ENCODE measurements at regions not wholly inside any gene's neighbourhood (a gene's known extent, or its start where the extent isn't known, plus 50 kb on each side); places are given as distances from the start of the nearest gene placed in this dataset.
"Not testable (repeated sequence)": the region's sequence is repeated elsewhere in the genome, so short reads cannot be mapped to it uniquely, and the experiment has no call there.

- DNase-seq = not testable (repeated sequence)
Measured at GRCh38 chr9:67418496-67419079, 426.2 kb upstream of the SPATA31A3 start.

- not testable (repeated sequence) for DNase-seq
Measured at GRCh38 chr9:67417341-67417983, 425.1 kb upstream of the SPATA31A3 start.

GRCh38 chr9:67416639-67417038 is 424.3 kb upstream of the SPATA31A3 start:
- not testable (repeated sequence) for DNase-seq

GRCh38 chr9:67410606-67411220 is 418.4 kb upstream of the SPATA31A3 start:
- not testable (repeated sequence) for DNase-seq

GRCh38 chr9:67403739-67404138 is 411.4 kb upstream of the SPATA31A3 start:
- not testable (repeated sequence) for DNase-seq

GRCh38 chr9:67397731-67398130 is 405.4 kb upstream of the SPATA31A3 start:
- DNase-seq = not testable (repeated sequence)

- not testable (repeated sequence) for DNase-seq
Measured at GRCh38 chr9:67394782-67395181, 402.4 kb upstream of the SPATA31A3 start.

GRCh38 chr9:67394038-67394437 is 401.7 kb upstream of the SPATA31A3 start:
- not testable (repeated sequence) for DNase-seq

- not testable (repeated sequence) for DNase-seq
Measured at GRCh38 chr9:67369664-67370063, 377.3 kb upstream of the SPATA31A3 start.

- DNase-seq = not testable (repeated sequence)
Measured at GRCh38 chr9:67362325-67362724, 370.0 kb upstream of the SPATA31A3 start.

- DNase-seq = not testable (repeated sequence)
Measured at GRCh38 chr9:67353961-67354360, 361.6 kb upstream of the SPATA31A3 start.

- DNase-seq = not testable (repeated sequence)
Measured at GRCh38 chr9:67349424-67349759, 357.0 kb upstream of the SPATA31A3 start.

- not testable (repeated sequence) for DNase-seq
Measured at GRCh38 chr9:67348562-67349423, 356.4 kb upstream of the SPATA31A3 start.

- DNase-seq = not testable (repeated sequence)
Measured at GRCh38 chr9:67348094-67348493, 355.7 kb upstream of the SPATA31A3 start.

- DNase-seq = not testable (repeated sequence)
Measured at GRCh38 chr9:67339216-67339615, 346.9 kb upstream of the SPATA31A3 start.

GRCh38 chr9:67338201-67338600 is 345.9 kb upstream of the SPATA31A3 start:
- DNase-seq = not testable (repeated sequence)

- DNase-seq = not testable (repeated sequence)
Measured at GRCh38 chr9:67334727-67335572, 342.6 kb upstream of the SPATA31A3 start.

- DNase-seq = not testable (repeated sequence)
Measured at GRCh38 chr9:67331634-67332033, 339.3 kb upstream of the SPATA31A3 start.

GRCh38 chr9:67313409-67313808 is 321.1 kb upstream of the SPATA31A3 start:
- DNase-seq = not testable (repeated sequence)

- DNase-seq = not testable (repeated sequence)
Measured at GRCh38 chr9:67312504-67312903, 320.2 kb upstream of the SPATA31A3 start.

GRCh38 chr9:67307109-67307508 is 314.8 kb upstream of the SPATA31A3 start:
- not testable (repeated sequence) for DNase-seq

- not testable (repeated sequence) for DNase-seq
Measured at GRCh38 chr9:67288797-67289196, 296.4 kb upstream of the SPATA31A3 start.

All from CD4-positive, alpha-beta T cell treated with Interferon alpha-2 for 1 hour (primary cell).